Neuronal stem cell (in vitro differentiated cells): ENCODE measurements at regions not wholly inside any gene's neighbourhood (a gene's known extent, or its start where the extent isn't known, plus 50 kb on each side); places are given as distances from the start of the nearest gene placed in this dataset.

Experiments
- DNase-seq: peaks from one replicate; pipeline ENCODE4 v3.0.0-alpha.2; 2013; ENCODE audit warnings: low spot score
- H2AFZ ChIP-seq: one replicate; pipeline ENCODE4 v1.6.1; 2013; ENCODE audit warnings: mild to moderate bottlenecking, low read length, inconsistent platforms
- H2AK5ac ChIP-seq: 2 replicates; pipeline ENCODE4 v1.6.1; 2013; ENCODE audit warnings: low read depth, mild to moderate bottlenecking, inconsistent platforms, low read length, moderate library complexity, mixed read lengths
- H2BK120ac ChIP-seq: 2 replicates; pipeline ENCODE4 v1.6.1; 2013; ENCODE audit warnings: low read depth, mild to moderate bottlenecking, inconsistent platforms, low read length, moderate library complexity, mixed read lengths
- H2BK12ac ChIP-seq: one replicate; pipeline ENCODE4 v1.6.1; 2013; ENCODE audit warnings: low read length, inconsistent platforms
- H2BK15ac ChIP-seq: 2 replicates; pipeline ENCODE4 v1.6.1; 2013; ENCODE audit warnings: mild to moderate bottlenecking, low read length, inconsistent platforms, mixed read lengths
- H2BK5ac ChIP-seq: one replicate; pipeline ENCODE4 v1.6.1; 2013; ENCODE audit warnings: inconsistent platforms, mild to moderate bottlenecking, low read length, moderate library complexity
- H3K14ac ChIP-seq: one replicate; pipeline ENCODE4 v1.6.1; 2013; ENCODE audit warnings: low read length, inconsistent platforms
- H3K18ac ChIP-seq: 2 replicates; pipeline ENCODE4 v1.6.1; 2013; ENCODE audit warnings: low read length, inconsistent platforms
- H3K23ac ChIP-seq: 2 replicates; pipeline ENCODE4 v1.6.1; 2013; ENCODE audit warnings: low read depth, mild to moderate bottlenecking, mixed read lengths, low read length, inconsistent platforms; ENCODE audit not compliant: poor library complexity
- H3K27ac ChIP-seq: replicated peaks from 3 replicates; pipeline ENCODE4 v1.5.1; 2013; ENCODE audit warnings: low read length, inconsistent platforms
- H3K27me3 ChIP-seq, 3 experiments: 2 replicates each; pipeline ENCODE4 v1.6.1; 2013; ENCODE audit warnings: low read length in 3 of 3, mild to moderate bottlenecking in 2 of 3, inconsistent platforms in 1 of 3, low read depth in 1 of 3, mixed read lengths in 1 of 3, moderate library complexity in 1 of 3; ENCODE audit not compliant: control insufficient read depth in 3 of 3, insufficient read depth in 3 of 3
- H3K36me3 ChIP-seq, 2 donors: replicated peaks in 1 of 2; 2 replicates each; pipeline ENCODE4 v1.6.1; 2013; ENCODE audit warnings: low read length in 2 of 2; ENCODE audit not compliant: control insufficient read depth in 2 of 2, insufficient read depth in 2 of 2
- H3K4ac ChIP-seq: 2 replicates; pipeline ENCODE4 v1.6.1; 2013; ENCODE audit warnings: inconsistent platforms, mild to moderate bottlenecking, low read length, moderate library complexity
- H3K4me1 ChIP-seq, 2 donors: 1 replicate in 1 of 2; 2 replicates in 1 of 2; pipeline ENCODE4 v1.6.1; 2013; ENCODE audit warnings: low read length in 2 of 2, low read depth in 1 of 2; ENCODE audit not compliant: control insufficient read depth in 2 of 2, insufficient read depth in 1 of 2
- H3K4me2 ChIP-seq: one replicate; pipeline ENCODE4 v1.6.1; 2013; ENCODE audit warnings: mild to moderate bottlenecking, low read length, inconsistent platforms; ENCODE audit not compliant: insufficient read depth, poor library complexity, severe bottlenecking
- H3K4me3 ChIP-seq, 2 donors: 2 replicates each; pipeline ENCODE4 v1.5.1; 2013; ENCODE audit warnings: low read length in 2 of 2, mild to moderate bottlenecking in 2 of 2, inconsistent platforms in 1 of 2, moderate library complexity in 1 of 2
- H3K79me1 ChIP-seq: one replicate; pipeline ENCODE4 v1.6.1; 2013; ENCODE audit warnings: low read depth, mild to moderate bottlenecking, inconsistent platforms, low read length, moderate library complexity
- H3K9ac ChIP-seq: one replicate; pipeline ENCODE4 v1.6.1; 2013; ENCODE audit warnings: mild to moderate bottlenecking, low read depth, low read length, inconsistent platforms; ENCODE audit not compliant: poor library complexity
- H3K9me3 ChIP-seq, 2 donors: replicated peaks in 1 of 2; 2 replicates each; pipeline versions ENCODE3 to v1.6.1; 2013; ENCODE audit warnings: low read length in 2 of 2, mild to moderate bottlenecking in 2 of 2, inconsistent platforms in 1 of 2, low read depth in 1 of 2, mixed read lengths in 1 of 2, moderate library complexity in 1 of 2; ENCODE audit not compliant: control insufficient read depth in 2 of 2, insufficient read depth in 1 of 2
- H4K8ac ChIP-seq: one replicate; pipeline ENCODE4 v1.6.1; 2013; ENCODE audit warnings: low read depth, mild to moderate bottlenecking, inconsistent platforms, low read length, moderate library complexity
- H4K91ac ChIP-seq: one replicate; pipeline ENCODE4 v1.6.1; 2013; ENCODE audit warnings: low read length, low read depth, mild to moderate bottlenecking, inconsistent platforms; ENCODE audit not compliant: poor library complexity
- WGBS, 2 donors: extraction: QIAGEN DNeasy Blood & Tissue Kit; methylation state at CpG; one replicate each; pipeline ENCODE4 v1.1.7; 2013; ENCODE audit warnings: missing lambda C conversion rate in 2 of 2, mixed read lengths in 1 of 2; ENCODE audit not compliant: insufficient read length in 2 of 2, insufficient replicate concordance in 1 of 2; ENCODE audit errors: extremely low coverage in 2 of 2; 5-methylcytosine and 5-hydroxymethylcytosine counted together

DNA sequence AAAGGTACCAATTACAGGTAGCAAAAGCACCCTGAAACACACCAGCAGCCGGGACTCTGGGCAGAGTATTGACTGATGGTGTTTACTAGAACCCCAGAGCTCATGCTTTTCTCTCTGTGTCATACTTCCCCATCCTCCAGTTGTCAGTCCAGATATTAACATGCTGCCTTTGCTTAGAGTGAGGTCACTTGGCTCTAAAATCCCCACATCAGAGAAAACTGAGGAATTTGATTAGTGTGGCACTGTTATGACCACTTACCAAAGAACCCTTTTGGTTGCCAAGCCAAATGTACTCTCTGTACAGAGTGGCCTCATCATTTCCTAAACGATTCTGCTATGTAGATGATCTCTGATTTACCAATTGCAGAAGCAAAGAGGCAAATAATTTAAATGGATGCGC, 80.4 kb downstream of the ABCC12 start:
- WGBS, 2 donors, result no CpG with 5 or more reads among the region's 3 CpGs
- Histone ChIP-seq H2BK12ac (no peak overlapping the region), H2AK5ac (no peak overlapping the region)

DNA sequence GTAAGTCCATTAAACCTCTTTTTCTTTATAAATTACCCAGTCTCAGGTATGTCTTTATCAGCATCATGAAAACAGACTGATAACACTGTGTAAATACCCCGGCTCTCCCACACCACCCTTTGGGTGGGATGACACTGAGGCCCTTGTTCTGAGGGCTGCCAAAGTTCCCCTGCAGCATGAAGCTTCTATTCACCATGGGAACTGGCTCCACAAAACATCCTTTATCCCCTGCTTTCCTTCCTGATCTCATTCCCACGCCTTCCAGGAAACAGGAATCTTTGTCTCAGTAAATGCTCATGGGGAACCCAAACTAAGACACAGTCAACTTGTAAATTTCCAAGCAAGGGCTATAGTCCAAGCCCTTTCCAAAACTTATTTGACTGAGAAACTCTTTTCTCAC, 88.4 kb downstream of the ABCC12 start:
- no peak overlapping the region for H2BK120ac ChIP-seq
- H3K14ac ChIP-seq, result no peak overlapping the region
- H3K9me3 ChIP-seq, result no peaks in the 10 kb centered on the region
- no peak overlapping the region for H3K27ac ChIP-seq
- no peak overlapping the region for H2BK12ac ChIP-seq
- no peak overlapping the region for H4K91ac ChIP-seq
- no peak overlapping the region for H3K23ac ChIP-seq
- no peak overlapping the region for H3K9ac ChIP-seq
- no CpG with 5 or more reads among the region's 2 CpGs for WGBS, 2 donors
- no peak overlapping the region for H2AFZ ChIP-seq
- no peak overlapping the region for H2BK15ac ChIP-seq
- H3K4me1 ChIP-seq, result peaks cover 0 to 2% of the 10 kb centered on the region in 2 donors
- H3K79me1 ChIP-seq, result no peaks in the 10 kb centered on the region
- no peak overlapping the region for H3K4me3 ChIP-seq
- H4K8ac ChIP-seq, result no peak overlapping the region
- H3K18ac ChIP-seq, result no peak overlapping the region
- H3K36me3 ChIP-seq, result no peaks in the 10 kb centered on the region
- no peak overlapping the region for H2AK5ac ChIP-seq
- H3K4ac ChIP-seq, result no peak overlapping the region
- peaks cover 0 to 3% (median 0%) of the 10 kb centered on the region in 3 experiments for H3K27me3 ChIP-seq
- DNase-seq, result no peak
- no peak overlapping the region for H2BK5ac ChIP-seq
- no peak overlapping the region for H3K4me2 ChIP-seq

More for the DNA sequence above, 80.4 kb downstream of the ABCC12 start:
- Histone ChIP-seq H3K27ac (no peak overlapping the region), H3K9ac (no peak overlapping the region), H3K79me1 (no peaks in the 10 kb centered on the region), H3K27me3 (no peaks in the 10 kb centered on the region), H3K18ac (no peak overlapping the region), H3K36me3 (no peaks in the 10 kb centered on the region), H2AFZ (no peak overlapping the region), H3K14ac (no peak overlapping the region), H3K9me3 (no peaks in the 10 kb centered on the region), H3K4ac (no peak overlapping the region), H3K23ac (no peak overlapping the region), H2BK5ac (no peak overlapping the region), H3K4me3 (no peak overlapping the region), H3K4me1 (no peaks in the 10 kb centered on the region), H4K91ac (no peak overlapping the region), H4K8ac (no peak overlapping the region), H2BK120ac (no peak overlapping the region), H3K4me2 (no peak overlapping the region), H2BK15ac (no peak overlapping the region)
- DNase-seq, result no peak

DNA sequence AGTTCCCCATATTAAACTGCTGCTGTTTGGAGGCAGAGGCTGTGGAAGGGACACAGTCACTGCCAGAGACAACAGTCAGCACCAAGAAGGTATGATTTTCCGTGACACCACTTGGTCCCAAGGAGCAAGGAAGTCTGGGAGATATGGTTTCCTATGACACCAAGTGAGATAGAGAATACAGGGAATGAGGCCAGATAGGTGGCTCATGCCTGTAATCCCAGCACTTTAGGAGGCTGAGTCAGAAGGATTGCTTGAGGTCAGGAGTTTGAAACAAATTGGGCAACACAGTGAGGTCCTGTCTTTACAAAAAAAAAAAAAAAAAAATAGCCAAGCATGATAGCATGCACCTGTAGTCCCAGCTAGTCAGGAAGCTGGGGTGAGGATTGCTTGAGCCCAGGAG, 90.8 kb downstream of the ABCC12 start:
- Histone ChIP-seq H3K27me3 (peaks cover 0 to 3% (median 0%) of the 10 kb centered on the region in 3 experiments), H3K9me3 (no peaks in the 10 kb centered on the region), H3K9ac (no peak overlapping the region), H3K4me2 (no peak overlapping the region), H3K4me1 (peaks cover 0 to under 1% of the 10 kb centered on the region in 2 donors), H2BK120ac (no peak overlapping the region), H2BK15ac (no peak overlapping the region), H3K14ac (no peak overlapping the region), H3K36me3 (no peaks in the 10 kb centered on the region), H2BK5ac (no peak overlapping the region), H3K79me1 (no peaks in the 10 kb centered on the region), H4K8ac (no peak overlapping the region), H3K18ac (no peak overlapping the region), H3K4ac (no peak overlapping the region), H2AK5ac (no peak overlapping the region), H2AFZ (no peak overlapping the region), H3K23ac (no peak overlapping the region), H4K91ac (no peak overlapping the region), H3K4me3 (no peak overlapping the region), H3K27ac (no peak overlapping the region), H2BK12ac (no peak overlapping the region)
- no peak for DNase-seq
- WGBS, 2 donors, result no CpG with 5 or more reads among the region's 1 CpG

DNA sequence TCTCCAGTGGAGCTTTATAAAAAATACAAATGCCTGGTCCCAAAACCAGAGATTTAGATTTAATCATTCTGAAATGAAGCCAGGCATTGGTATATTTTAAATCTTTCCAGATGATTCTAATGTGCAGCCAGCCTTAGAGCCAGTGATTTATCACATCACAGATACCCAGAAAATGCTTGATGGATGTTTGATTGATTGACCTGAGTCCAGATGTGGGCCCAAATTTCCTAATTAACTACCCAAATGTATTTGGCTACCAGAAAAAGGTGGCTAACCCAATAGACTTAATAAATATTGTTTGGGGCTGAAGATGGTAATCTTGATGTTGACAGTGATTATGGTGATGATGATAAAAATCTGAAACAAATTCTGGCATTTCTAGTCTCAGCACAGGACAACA, 93.1 kb downstream of the ABCC12 start:
- Histone ChIP-seq H2AFZ (no peak overlapping the region), H3K27ac (no peak overlapping the region), H2BK5ac (no peak overlapping the region), H3K4me2 (no peak overlapping the region), H3K9ac (no peak overlapping the region), H4K8ac (no peak overlapping the region), H3K14ac (no peak overlapping the region), H3K79me1 (no peaks in the 10 kb centered on the region), H3K27me3 (peaks cover 0 to 3% (median 0%) of the 10 kb centered on the region in 3 experiments), H2BK120ac (no peak overlapping the region), H2BK15ac (no peak overlapping the region), H2BK12ac (no peak overlapping the region), H3K4me1 (no peaks in the 10 kb centered on the region), H3K23ac (no peak overlapping the region), H3K4me3 (no peak overlapping the region), H3K18ac (no peak overlapping the region), H3K9me3 (no peaks in the 10 kb centered on the region), H3K36me3 (no peaks in the 10 kb centered on the region), H4K91ac (no peak overlapping the region), H3K4ac (no peak overlapping the region), H2AK5ac (no peak overlapping the region)
- no peak for DNase-seq
